B cell (primary cell): ENCODE measurements at regions not wholly inside any gene's neighbourhood (a gene's known extent, or its start where the extent isn't known, plus 50 kb on each side); places are given as distances from the start of the nearest gene placed in this dataset.

ENCODE experiments used
- EZH2 ChIP-seq: IDR thresholded peaks from 2 replicates; pipeline ENCODE4 v1.6.1; 2012; ENCODE audit warnings: borderline replicate concordance, low read depth, mild to moderate bottlenecking, moderate library complexity, low read length; ENCODE audit not compliant: insufficient read depth, poor library complexity, severe bottlenecking
- TF ChIP-seq, protein P1 (sequence below): fragments of 200-600 bp; IDR thresholded peaks from one replicate; pipeline ENCODE4 v1.8.0; 2022; ENCODE audit warnings: antibody characterized with exemption, mild to moderate bottlenecking

DNA sequence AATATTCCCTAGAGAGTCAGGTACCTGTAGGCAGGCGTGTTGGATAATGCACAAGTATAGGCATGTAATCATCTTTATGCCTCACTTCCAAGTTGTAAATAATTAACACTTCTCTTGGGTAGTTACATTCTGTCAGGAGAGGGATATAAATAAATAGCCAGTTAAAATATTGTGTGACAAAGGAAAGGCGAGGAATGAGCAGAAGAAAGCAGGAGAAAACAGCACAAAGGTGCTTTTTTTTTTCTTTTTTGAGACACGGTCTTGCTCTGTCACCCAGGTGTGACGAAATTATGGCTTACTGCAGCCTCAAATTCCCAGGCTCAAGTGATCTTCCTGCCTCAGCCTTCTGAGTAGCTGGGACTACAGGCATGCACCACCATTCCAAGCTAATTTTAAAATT lies 99.2 kb upstream of the LYZL2 start:
- no peak for TF ChIP-seq EZH2
- TF ChIP-seq, protein P1, sequence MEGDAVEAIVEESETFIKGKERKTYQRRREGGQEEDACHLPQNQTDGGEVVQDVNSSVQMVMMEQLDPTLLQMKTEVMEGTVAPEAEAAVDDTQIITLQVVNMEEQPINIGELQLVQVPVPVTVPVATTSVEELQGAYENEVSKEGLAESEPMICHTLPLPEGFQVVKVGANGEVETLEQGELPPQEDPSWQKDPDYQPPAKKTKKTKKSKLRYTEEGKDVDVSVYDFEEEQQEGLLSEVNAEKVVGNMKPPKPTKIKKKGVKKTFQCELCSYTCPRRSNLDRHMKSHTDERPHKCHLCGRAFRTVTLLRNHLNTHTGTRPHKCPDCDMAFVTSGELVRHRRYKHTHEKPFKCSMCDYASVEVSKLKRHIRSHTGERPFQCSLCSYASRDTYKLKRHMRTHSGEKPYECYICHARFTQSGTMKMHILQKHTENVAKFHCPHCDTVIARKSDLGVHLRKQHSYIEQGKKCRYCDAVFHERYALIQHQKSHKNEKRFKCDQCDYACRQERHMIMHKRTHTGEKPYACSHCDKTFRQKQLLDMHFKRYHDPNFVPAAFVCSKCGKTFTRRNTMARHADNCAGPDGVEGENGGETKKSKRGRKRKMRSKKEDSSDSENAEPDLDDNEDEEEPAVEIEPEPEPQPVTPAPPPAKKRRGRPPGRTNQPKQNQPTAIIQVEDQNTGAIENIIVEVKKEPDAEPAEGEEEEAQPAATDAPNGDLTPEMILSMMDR, result no peak
